Trophoblast cell (in vitro differentiated cells and primary cell): ENCODE measurements at regions not wholly inside any gene's neighbourhood (a gene's known extent, or its start where the extent isn't known, plus 50 kb on each side); places are given as distances from the start of the nearest gene placed in this dataset.

ENCODE experiments used
- DNase-seq, 2 donors: peaks; one replicate each; pipeline ENCODE4 v3.0.0-alpha.2; 2016
- H2AFZ ChIP-seq: 2 replicates; pipeline ENCODE4 v1.6.1; 2013; ENCODE audit warnings: low read length, moderate library complexity, mild to moderate bottlenecking; ENCODE audit not compliant: insufficient read depth, poor library complexity
- H2AK5ac ChIP-seq: 2 replicates; pipeline ENCODE4 v1.6.1; 2013; ENCODE audit warnings: mild to moderate bottlenecking, low read length
- H2BK120ac ChIP-seq: 2 replicates; pipeline ENCODE4 v1.6.1; 2013; ENCODE audit warnings: low read length, mild to moderate bottlenecking, moderate library complexity; ENCODE audit not compliant: insufficient read depth, poor library complexity
- H2BK12ac ChIP-seq: 2 replicates; pipeline ENCODE4 v1.6.1; 2013; ENCODE audit warnings: mild to moderate bottlenecking, low read length, moderate library complexity
- H2BK5ac ChIP-seq: 2 replicates; pipeline ENCODE4 v1.6.1; 2013; ENCODE audit warnings: low read length, low read depth, moderate library complexity, mild to moderate bottlenecking; ENCODE audit not compliant: poor library complexity
- H3K14ac ChIP-seq: 2 replicates; pipeline ENCODE4 v1.6.1; 2013; ENCODE audit warnings: mild to moderate bottlenecking, low read length
- H3K18ac ChIP-seq: 2 replicates; pipeline ENCODE4 v1.6.1; 2013; ENCODE audit warnings: mild to moderate bottlenecking, low read length
- H3K23ac ChIP-seq: 2 replicates; pipeline ENCODE4 v1.6.1; 2013; ENCODE audit warnings: low read length
- H3K27ac ChIP-seq: 2 replicates; pipeline ENCODE4 v1.5.1; 2013; ENCODE audit warnings: low read depth, mild to moderate bottlenecking, inconsistent platforms, low read length, moderate library complexity
- H3K27me3 ChIP-seq: 2 replicates; pipeline ENCODE4 v1.6.1; 2013; ENCODE audit warnings: inconsistent platforms, mild to moderate bottlenecking, low read length, moderate library complexity; ENCODE audit not compliant: insufficient read depth
- H3K36me3 ChIP-seq, 2 experiments: 1 replicate in 1 of 2; 2 replicates in 1 of 2; pipeline ENCODE4 v1.6.1; 2013; ENCODE audit warnings: low read length in 2 of 2, mild to moderate bottlenecking in 2 of 2, moderate library complexity in 1 of 2; ENCODE audit not compliant: insufficient read depth in 2 of 2, control insufficient read depth in 1 of 2
- H3K4ac ChIP-seq: 2 replicates; pipeline ENCODE4 v1.6.1; 2013; ENCODE audit warnings: low read depth, mild to moderate bottlenecking, low read length, moderate library complexity
- H3K4me1 ChIP-seq, 2 experiments: 1 replicate in 1 of 2; 2 replicates in 1 of 2; pipeline ENCODE4 v1.6.1; 2013; ENCODE audit warnings: low read length in 2 of 2, mild to moderate bottlenecking in 2 of 2, moderate library complexity in 1 of 2; ENCODE audit not compliant: insufficient read depth in 2 of 2, control insufficient read depth in 1 of 2
- H3K4me2 ChIP-seq: 2 replicates; pipeline ENCODE4 v1.6.1; 2013; ENCODE audit warnings: inconsistent platforms, mild to moderate bottlenecking, low read length, moderate library complexity
- H3K4me3 ChIP-seq: 2 replicates; pipeline ENCODE4 v1.5.1; 2013; ENCODE audit warnings: mild to moderate bottlenecking, low read depth, low read length, inconsistent platforms
- H3K79me1 ChIP-seq: one replicate; pipeline ENCODE4 v1.6.1; 2013; ENCODE audit warnings: low read length
- H3K79me2 ChIP-seq: 2 replicates; pipeline ENCODE4 v1.6.1; 2013; ENCODE audit warnings: low read length, mild to moderate bottlenecking; ENCODE audit not compliant: control insufficient read depth, insufficient read depth, poor library complexity
- H3K9ac ChIP-seq: 2 replicates; pipeline ENCODE4 v1.6.1; 2013; ENCODE audit warnings: mild to moderate bottlenecking, low read length
- H3K9me3 ChIP-seq: 2 replicates; pipeline ENCODE4 v1.6.1; 2013; ENCODE audit warnings: low read depth, mild to moderate bottlenecking, control low read depth, inconsistent platforms, low read length; ENCODE audit not compliant: insufficient read depth
- H4K12ac ChIP-seq: 2 replicates; pipeline ENCODE4 v1.6.1; 2013; ENCODE audit warnings: low read depth, mild to moderate bottlenecking, low read length, moderate library complexity
- H4K8ac ChIP-seq: 2 replicates; pipeline ENCODE4 v1.6.1; 2013; ENCODE audit warnings: low read depth, mild to moderate bottlenecking, low read length, moderate library complexity
- H4K91ac ChIP-seq: one replicate; pipeline ENCODE4 v1.6.1; 2013; ENCODE audit warnings: low read depth, mild to moderate bottlenecking, low read length, moderate library complexity
- WGBS: extraction: QIAGEN DNeasy Blood & Tissue Kit; methylation state at CpG from one replicate; pipeline ENCODE4 v1.1.7; 2013; ENCODE audit warnings: missing lambda C conversion rate; ENCODE audit not compliant: insufficient read length, insufficient coverage; ENCODE audit errors: extremely low coverage; 5-methylcytosine and 5-hydroxymethylcytosine counted together

GRCh38 chr5:40306869-40307487, 372.7 kb upstream of the PTGER4 start:
- Histone ChIP-seq H3K4me1 (no peaks in the 10 kb centered on the region), H4K12ac (no peak overlapping the region), H2BK5ac (no peak overlapping the region), H3K9ac (no peak overlapping the region), H3K4me3 (no peak overlapping the region), H3K79me1 (no peaks in the 10 kb centered on the region), H4K8ac (no peak overlapping the region), H3K9me3 (no peaks in the 10 kb centered on the region), H2AFZ (no peak overlapping the region), H3K27me3 (no peaks in the 10 kb centered on the region), H3K18ac (no peak overlapping the region), H3K27ac (no peak overlapping the region), H3K4me2 (no peak overlapping the region), H2BK12ac (no peak overlapping the region), H3K36me3 (no peaks in the 10 kb centered on the region), H3K23ac (no peak overlapping the region), H3K79me2 (no peaks in the 10 kb centered on the region), H2BK120ac (no peak overlapping the region), H3K14ac (no peak overlapping the region), H4K91ac (no peak overlapping the region), H2AK5ac (no peak overlapping the region), H3K4ac (no peak overlapping the region)
- no CpG with 5 or more reads among the region's 2 CpGs for WGBS
- no peak for DNase-seq

GRCh38 chr5:40292006-40292405, 387.7 kb upstream of the PTGER4 start:
- WGBS: no CpG with 5 or more reads among the region's 3 CpGs
- Histone ChIP-seq H4K8ac (no peak overlapping the region), H3K4me3 (no peak overlapping the region), H2AK5ac (no peak overlapping the region), H3K79me1 (no peaks in the 10 kb centered on the region), H4K91ac (no peak overlapping the region), H2BK12ac (no peak overlapping the region), H3K4ac (no peak overlapping the region), H3K27ac (no peak overlapping the region), H3K4me2 (no peak overlapping the region), H2BK120ac (no peak overlapping the region), H3K14ac (no peak overlapping the region), H3K36me3 (no peaks in the 10 kb centered on the region), H3K9ac (no peak overlapping the region), H3K18ac (no peak overlapping the region), H4K12ac (no peak overlapping the region), H3K9me3 (no peaks in the 10 kb centered on the region), H2AFZ (no peak overlapping the region), H3K27me3 (no peaks in the 10 kb centered on the region), H3K4me1 (no peaks in the 10 kb centered on the region), H3K79me2 (no peaks in the 10 kb centered on the region), H3K23ac (no peak overlapping the region), H2BK5ac (no peak overlapping the region)
- DNase-seq: no peak

- no peak overlapping the region for H4K12ac ChIP-seq
- no peak overlapping the region for H3K14ac ChIP-seq
- H3K79me1 ChIP-seq: no peaks in the 10 kb centered on the region
- no peaks in the 10 kb centered on the region for H3K79me2 ChIP-seq
- DNase-seq: no peak
- H3K4me3 ChIP-seq: no peak overlapping the region
- no peaks in the 10 kb centered on the region for H3K9me3 ChIP-seq
- no peaks in the 10 kb centered on the region for H3K36me3 ChIP-seq
- H3K9ac ChIP-seq: no peak overlapping the region
- no peaks in the 10 kb centered on the region for H3K27me3 ChIP-seq
- no peak overlapping the region for H4K91ac ChIP-seq
- no peak overlapping the region for H2AK5ac ChIP-seq
- H2BK5ac ChIP-seq: no peak overlapping the region
- no peak overlapping the region for H2BK120ac ChIP-seq
- no peak overlapping the region for H3K18ac ChIP-seq
- H2BK12ac ChIP-seq: no peak overlapping the region
- no peaks in the 10 kb centered on the region for H3K4me1 ChIP-seq
- H3K4me2 ChIP-seq: no peak overlapping the region
- no peak overlapping the region for H3K27ac ChIP-seq
- H2AFZ ChIP-seq: no peak overlapping the region
- no peak overlapping the region for H4K8ac ChIP-seq
- no peak overlapping the region for H3K23ac ChIP-seq
- no CpG with 5 or more reads among the region's 2 CpGs for WGBS
- H3K4ac ChIP-seq: no peak overlapping the region
Measured at GRCh38 chr5:40291338-40291737, 388.4 kb upstream of the PTGER4 start.

GRCh38 chr5:40288800-40289485, 390.8 kb upstream of the PTGER4 start:
- Histone ChIP-seq H2BK5ac (no peak overlapping the region), H3K14ac (no peak overlapping the region), H2AK5ac (no peak overlapping the region), H4K91ac (no peak overlapping the region), H4K8ac (no peak overlapping the region), H2BK12ac (no peak overlapping the region), H3K18ac (no peak overlapping the region), H3K9ac (no peak overlapping the region), H3K9me3 (no peaks in the 10 kb centered on the region), H3K4me3 (no peak overlapping the region), H3K4ac (no peak overlapping the region), H4K12ac (no peak overlapping the region), H2BK120ac (no peak overlapping the region), H3K4me2 (no peak overlapping the region), H3K23ac (no peak overlapping the region), H3K36me3 (no peaks in the 10 kb centered on the region), H3K79me1 (no peaks in the 10 kb centered on the region), H3K79me2 (no peaks in the 10 kb centered on the region), H2AFZ (no peak overlapping the region), H3K27ac (no peak overlapping the region), H3K27me3 (no peaks in the 10 kb centered on the region), H3K4me1 (no peaks in the 10 kb centered on the region)
- no peak for DNase-seq
- no CpG with 5 or more reads among the region's 4 CpGs for WGBS
